ENCODE measurements at regions not wholly inside any gene's neighbourhood (a gene's known extent, or its start where the extent isn't known, plus 50 kb on each side); places are given as distances from the start of the nearest gene placed in this dataset.
"Not testable (repeated sequence)": the region's sequence is repeated elsewhere in the genome, so short reads cannot be mapped to it uniquely, and the experiment has no call there.

GRCh38 chr1:147079400-147080005 lies 92.8 kb downstream of the PRKAB2 start:
- Mint-ChIP-seq H3K9me3 (no peaks in the 10 kb centered on the region), H3K27me3 (peaks cover 62% of the 10 kb centered on the region), H3K36me3 (no peaks in the 10 kb centered on the region), H3K4me1 (ENCODE audit: low read depth) (peaks cover 47% of the 10 kb centered on the region), H3K4me3 (peak overlapping the region; percentile 74), H3K27ac (no peak overlapping the region)
- DNase-seq = no peak
- ChIA-PET POLR2A (no interaction called here), CTCF (interaction anchor here (0.9 kb wide), 1 partner anchor 94 kb away, joined by 3 read pairs; no protein-coding TSS in a partner anchor)
- intact Hi-C loops (cut with micrococcal nuclease) = no loop called here

- intact Hi-C loops (cut with micrococcal nuclease) = no loop called here
- DNase-seq = no peak
- no peaks in the 10 kb centered on the region for H3K36me3 Mint-ChIP-seq
- ChIA-PET POLR2A (no interaction called here), CTCF (no interaction called here)
- H3K9me3 Mint-ChIP-seq = no peaks in the 10 kb centered on the region
- peaks cover 43% of the 10 kb centered on the region for H3K4me1 Mint-ChIP-seq (ENCODE audit: low read depth)
- no peak overlapping the region for H3K27ac Mint-ChIP-seq
- peak overlapping the region; percentile 74 for H3K4me3 Mint-ChIP-seq
- peaks cover 65% of the 10 kb centered on the region for H3K27me3 Mint-ChIP-seq
Measured at GRCh38 chr1:147078606-147079399, 93.5 kb downstream of the PRKAB2 start.

GRCh38 chr1:147077936-147078605 lies 94.2 kb downstream of the PRKAB2 start:
- CTCF ChIA-PET = no interaction called here

GRCh38 chr1:147077523-147077922 lies 94.7 kb downstream of the PRKAB2 start:
- peaks cover 64% of the 10 kb centered on the region for H3K27me3 Mint-ChIP-seq
- POLR2A ChIA-PET = no interaction called here
- intact Hi-C loops (cut with micrococcal nuclease) = no loop called here

More at GRCh38 chr1:147077936-147078605, 94.2 kb downstream of the PRKAB2 start:
- DNase-seq = no peak
- intact Hi-C loops (cut with micrococcal nuclease) = no loop called here
- POLR2A ChIA-PET = no interaction called here
- Mint-ChIP-seq H3K27me3 (peaks cover 65% of the 10 kb centered on the region), H3K9me3 (no peaks in the 10 kb centered on the region), H3K4me1 (ENCODE audit: low read depth) (peaks cover 41% of the 10 kb centered on the region), H3K27ac (no peak overlapping the region), H3K4me3 (no peak overlapping the region), H3K36me3 (no peaks in the 10 kb centered on the region)

GRCh38 chr1:147077081-147077480 lies 95.2 kb downstream of the PRKAB2 start:
- H3K27me3 Mint-ChIP-seq = peaks cover 60% of the 10 kb centered on the region
- ChIA-PET CTCF (no interaction called here), POLR2A (no interaction called here)

More at GRCh38 chr1:147077523-147077922, 94.7 kb downstream of the PRKAB2 start:
- Mint-ChIP-seq H3K4me3 (no peak overlapping the region), H3K36me3 (no peaks in the 10 kb centered on the region), H3K4me1 (ENCODE audit: low read depth) (peaks cover 40% of the 10 kb centered on the region), H3K27ac (no peak overlapping the region), H3K9me3 (no peaks in the 10 kb centered on the region)
- CTCF ChIA-PET = no interaction called here
- no peak for DNase-seq

GRCh38 chr1:147076442-147076841 lies 95.8 kb downstream of the PRKAB2 start:
- Mint-ChIP-seq H3K36me3 (no peaks in the 10 kb centered on the region), H3K9me3 (no peaks in the 10 kb centered on the region), H3K27ac (no peak overlapping the region), H3K27me3 (peaks cover 61% of the 10 kb centered on the region), H3K4me1 (ENCODE audit: low read depth) (peaks cover 37% of the 10 kb centered on the region), H3K4me3 (no peak overlapping the region)
- intact Hi-C loops (cut with micrococcal nuclease) = no loop called here
- CTCF ChIA-PET = no interaction called here
- no peak for DNase-seq
- POLR2A ChIA-PET = interaction anchor here (2.0 kb wide), 1 partner anchor 8 kb away, joined by 11 read pairs; no protein-coding TSS in a partner anchor

More at GRCh38 chr1:147077081-147077480, 95.2 kb downstream of the PRKAB2 start:
- H3K36me3 Mint-ChIP-seq = no peaks in the 10 kb centered on the region
- intact Hi-C loops (cut with micrococcal nuclease) = no loop called here
- no peak for DNase-seq
- no peaks in the 10 kb centered on the region for H3K9me3 Mint-ChIP-seq
- peaks cover 36% of the 10 kb centered on the region for H3K4me1 Mint-ChIP-seq (ENCODE audit: low read depth)
- no peak overlapping the region for H3K4me3 Mint-ChIP-seq
- H3K27ac Mint-ChIP-seq = no peak overlapping the region

- DNase-seq = peak; percentile 60
- Mint-ChIP-seq H3K4me1 (ENCODE audit: low read depth) (peaks cover 25% of the 10 kb centered on the region), H3K4me3 (peak overlapping the region; percentile 71), H3K9me3 (peaks cover 3% of the 10 kb centered on the region), H3K27ac (peak overlapping the region; percentile 18), H3K36me3 (no peaks in the 10 kb centered on the region), H3K27me3 (peaks cover 31% of the 10 kb centered on the region)
- ChIA-PET CTCF (interaction anchor here (0.7 kb wide), 1 partner anchor 169 kb away, joined by 3 read pairs; no protein-coding TSS in a partner anchor), POLR2A (interaction anchor here (1.8 kb wide), 1 partner anchor 12 kb away, joined by 12 read pairs; no protein-coding TSS in a partner anchor)
- intact Hi-C loops (cut with micrococcal nuclease) = no loop called here
Measured at GRCh38 chr1:147072482-147073432, 99.5 kb downstream of the PRKAB2 start.

- H3K9me3 Mint-ChIP-seq = peaks cover 3% of the 10 kb centered on the region
- POLR2A ChIA-PET = interaction anchor here (1.3 kb wide), 1 partner anchor 13 kb away, joined by 9 read pairs; no protein-coding TSS in a partner anchor
Measured at GRCh38 chr1:147071142-147071541, 101.1 kb downstream of the PRKAB2 start.

GRCh38 chr1:147062956-147063355 lies 109.3 kb downstream of the PRKAB2 start:
- Mint-ChIP-seq H3K9me3 (peaks cover 10% of the 10 kb centered on the region), H3K4me3 (no peak overlapping the region), H3K4me1 (ENCODE audit: low read depth) (no peaks in the 10 kb centered on the region), H3K27me3 (peaks cover 1% of the 10 kb centered on the region), H3K36me3 (no peaks in the 10 kb centered on the region), H3K27ac (no peak overlapping the region)
- POLR2A ChIA-PET = no interaction called here
- CTCF ChIA-PET = interaction anchor here (0.8 kb wide), 1 partner anchor 9 kb away, joined by 3 read pairs; no protein-coding TSS in a partner anchor
- intact Hi-C loops (cut with micrococcal nuclease) = no loop called here
- DNase-seq = no peak

More at GRCh38 chr1:147071142-147071541, 101.1 kb downstream of the PRKAB2 start:
- Mint-ChIP-seq H3K4me1 (ENCODE audit: low read depth) (peaks cover 25% of the 10 kb centered on the region), H3K36me3 (no peaks in the 10 kb centered on the region), H3K4me3 (no peak overlapping the region), H3K27ac (no peak overlapping the region), H3K27me3 (peaks cover 22% of the 10 kb centered on the region)
- CTCF ChIA-PET = no interaction called here
- DNase-seq = no peak
- intact Hi-C loops (cut with micrococcal nuclease) = no loop called here

- CTCF ChIA-PET; intact Hi-C loops (cut with micrococcal nuclease); POLR2A ChIA-PET; H3K36me3 Mint-ChIP-seq; H3K4me3 Mint-ChIP-seq; H3K4me1 Mint-ChIP-seq (ENCODE audit: low read depth); DNase-seq; H3K27me3 Mint-ChIP-seq; H3K27ac Mint-ChIP-seq: not testable (repeated sequence)
- H3K9me3 Mint-ChIP-seq = peaks cover 17% of the 10 kb centered on the region
Measured at GRCh38 chr1:147061880-147062279, 110.4 kb downstream of the PRKAB2 start.

- intact Hi-C loops (cut with micrococcal nuclease) = no loop called here
- Mint-ChIP-seq H3K36me3 (peaks cover 3% of the 10 kb centered on the region), H3K9me3 (peaks cover 7% of the 10 kb centered on the region), H3K27me3 (peaks cover 2% of the 10 kb centered on the region), H3K27ac (no peak overlapping the region), H3K4me1 (ENCODE audit: low read depth) (peaks cover 8% of the 10 kb centered on the region), H3K4me3 (no peak overlapping the region)
- POLR2A ChIA-PET = no interaction called here
- DNase-seq = no peak
- CTCF ChIA-PET = no interaction called here
Measured at GRCh38 chr1:147053269-147053668, 115.1 kb downstream of the NBPF12 start.
